GM23248 (cell line): ENCODE measurements at regions not wholly inside any gene's neighbourhood (a gene's known extent, or its start where the extent isn't known, plus 50 kb on each side); places are given as distances from the start of the nearest gene placed in this dataset.

Experiments
- DNase-seq: peaks from one replicate; pipeline ENCODE4 v3.0.0-alpha.2; 2015
- H2AFZ ChIP-seq: fragments of 200-600 bp; sonication (generic); 2 replicates; pipeline ENCODE4 v1.6.1; 2016; ENCODE audit warnings: antibody characterized with exemption
- H3F3A ChIP-seq: fragments of 200-600 bp; sonication (generic); 2 replicates; pipeline ENCODE4 v1.6.1; 2016; ENCODE audit warnings: mild to moderate bottlenecking, antibody characterized with exemption, mixed run types; ENCODE audit not compliant: insufficient read depth
- H3K27ac ChIP-seq: fragments of 200-600 bp; sonication (generic); 2 replicates; pipeline ENCODE4 v1.5.1; 2016; ENCODE audit warnings: mild to moderate bottlenecking
- H3K27me3 ChIP-seq: fragments of 200-600 bp; sonication (generic); replicated peaks from 2 replicates; pipeline ENCODE4 v1.6.1; 2016; ENCODE audit warnings: mild to moderate bottlenecking; ENCODE audit not compliant: insufficient read depth
- H3K36me3 ChIP-seq: fragments of 200-600 bp; sonication (generic); 2 replicates; pipeline ENCODE4 v1.6.1; 2016; ENCODE audit warnings: low read depth, mild to moderate bottlenecking
- H3K4me1 ChIP-seq: fragments of 200-600 bp; sonication (generic); 2 replicates; pipeline ENCODE4 v1.6.1; 2016; ENCODE audit warnings: mild to moderate bottlenecking; ENCODE audit not compliant: insufficient read depth
- H3K4me2 ChIP-seq: fragments of 200-600 bp; sonication (generic); one replicate; pipeline ENCODE4 v1.6.1; 2016; ENCODE audit warnings: mild to moderate bottlenecking; ENCODE audit not compliant: unreplicated experiment
- H3K4me3 ChIP-seq: fragments of 200-600 bp; sonication (generic); 2 replicates; pipeline ENCODE4 v1.5.1; 2016; ENCODE audit warnings: mild to moderate bottlenecking
- H3K79me2 ChIP-seq: fragments of 200-600 bp; sonication (generic); 2 replicates; pipeline ENCODE4 v1.6.1; 2016; ENCODE audit warnings: mild to moderate bottlenecking; ENCODE audit not compliant: insufficient read depth
- H3K9ac ChIP-seq: fragments of 200-600 bp; sonication (generic); 2 replicates; pipeline ENCODE4 v1.6.1; 2016; ENCODE audit warnings: mild to moderate bottlenecking
- H3K9me2 ChIP-seq: fragments of 200-600 bp; sonication (generic); 2 replicates; pipeline ENCODE4 v1.6.1; 2016; ENCODE audit warnings: mixed run types, mild to moderate bottlenecking, moderate library complexity; ENCODE audit not compliant: insufficient read depth
- H3K9me3 ChIP-seq: fragments of 200-600 bp; sonication (generic); one replicate; pipeline ENCODE4 v1.6.1; 2017; ENCODE audit warnings: low read depth
- H4K20me1 ChIP-seq: fragments of 200-600 bp; sonication (generic); 2 replicates; pipeline ENCODE4 v1.6.0; 2016; ENCODE audit not compliant: insufficient read depth
- EZH2 ChIP-seq: fragments of 200-600 bp; sonication (generic); IDR thresholded peaks from 2 replicates; pipeline ENCODE4 v1.6.1; 2018; ENCODE audit warnings: antibody characterized with exemption, mild to moderate bottlenecking; ENCODE audit not compliant: insufficient read depth, poor library complexity, severe bottlenecking
- EZH2phosphoT487 ChIP-seq: fragments of 200-600 bp; sonication (generic); IDR thresholded peaks from 2 replicates; pipeline ENCODE4 v1.6.1; 2018; ENCODE audit warnings: antibody characterized with exemption, moderate library complexity, mild to moderate bottlenecking, low read depth; ENCODE audit not compliant: insufficient read depth
- WGBS, 2 experiments: methylation state at CpG; one replicate each; pipeline ENCODE4 v1.1.6; 2015 to 2017; ENCODE audit warnings: low lambda C conversion rate in 2 of 2, low coverage in 1 of 2; ENCODE audit errors: missing lambda C conversion rate in 2 of 2; 5-methylcytosine and 5-hydroxymethylcytosine counted together
- in situ Hi-C: fragments of 300-500 bp; cut with MboI; formaldehyde crosslinking; loops from 2 replicates; pipeline ENCODE4 v1.15.0; 2020

DNA sequence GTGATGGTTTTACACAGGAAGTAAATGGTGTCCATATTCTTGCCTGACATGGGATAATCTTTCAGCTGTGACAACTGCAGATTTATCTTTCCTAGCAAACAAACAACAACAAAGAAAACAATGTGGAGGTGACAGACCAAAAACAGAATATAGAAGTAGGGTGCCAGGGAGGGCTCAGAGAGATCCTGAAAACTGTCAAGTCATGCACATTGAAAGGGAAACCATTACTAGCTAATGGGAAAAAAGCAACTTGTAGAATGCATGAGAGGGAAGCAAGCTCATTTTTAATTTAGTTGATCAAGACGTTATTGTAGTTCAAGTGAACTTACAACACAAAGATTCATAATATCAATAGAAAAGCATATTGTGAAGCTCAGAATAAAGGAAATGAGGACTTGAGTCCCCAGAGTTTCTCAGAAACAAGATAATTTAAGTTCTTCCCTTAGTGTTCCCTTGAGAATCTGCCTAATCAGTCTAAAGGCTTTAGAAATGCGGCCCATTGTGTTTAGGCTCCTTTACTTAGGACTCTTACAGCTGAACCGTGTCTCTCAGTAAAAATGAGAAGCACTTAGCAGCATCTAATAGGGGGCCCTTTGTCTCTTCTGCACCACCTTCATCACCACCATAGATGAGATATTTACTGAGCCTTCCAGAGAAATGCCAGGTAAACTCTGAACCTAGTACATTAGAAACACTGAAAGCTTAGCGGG, 115.6 kb upstream of the CADPS start:
- no peak overlapping the region for H3K4me3 ChIP-seq
- H4K20me1 ChIP-seq, result no peaks in the 10 kb centered on the region
- in situ Hi-C loops, result no loop called here
- H3K9ac ChIP-seq, result no peak overlapping the region
- no peak for TF ChIP-seq EZH2
- H3K4me1 ChIP-seq, result no peaks in the 10 kb centered on the region
- no peaks in the 10 kb centered on the region for H3K36me3 ChIP-seq
- no peaks in the 10 kb centered on the region for H3K79me2 ChIP-seq
- H2AFZ ChIP-seq, result no peak overlapping the region
- H3K4me2 ChIP-seq, result no peak overlapping the region
- no peak overlapping the region for H3K27ac ChIP-seq
- H3F3A ChIP-seq, result no peaks in the 10 kb centered on the region
- 53 to 58% methylated on average over 4 of the region's 4 CpGs for WGBS, 2 experiments
- H3K27me3 ChIP-seq, result no peaks in the 10 kb centered on the region
- no peak for DNase-seq
- H3K9me2 ChIP-seq, result no peaks in the 10 kb centered on the region
- H3K9me3 ChIP-seq, result no peaks in the 10 kb centered on the region

- 41 to 56% methylated on average over 1 of the region's 1 CpG for whole genome bisulfite sequencing, 2 experiments
- no peak overlapping the region for H2AFZ ChIP-seq
- no peaks in the 10 kb centered on the region for H3K4me1 ChIP-seq
- no peak overlapping the region for H3K9ac ChIP-seq
- H4K20me1 ChIP-seq, result no peaks in the 10 kb centered on the region
- no peaks in the 10 kb centered on the region for H3K9me2 ChIP-seq
- no peak overlapping the region for H3K4me3 ChIP-seq
- no peak for DNase-seq
- no peaks in the 10 kb centered on the region for H3K9me3 ChIP-seq
- in situ Hi-C loops, result no loop called here
- no peaks in the 10 kb centered on the region for H3K79me2 ChIP-seq
- no peak overlapping the region for H3K27ac ChIP-seq
- no peaks in the 10 kb centered on the region for H3F3A ChIP-seq
- H3K36me3 ChIP-seq, result no peaks in the 10 kb centered on the region
- TF ChIP-seq EZH2phosphoT487 (no peak), EZH2 (no peak)
- no peak overlapping the region for H3K4me2 ChIP-seq
- no peaks in the 10 kb centered on the region for H3K27me3 ChIP-seq
These were observed 117.3 kb upstream of the CADPS start for GRCh38 chr3:62992520-62992919.

- Histone ChIP-seq H3K27me3 (no peaks in the 10 kb centered on the region), H3K4me1 (no peaks in the 10 kb centered on the region), H3F3A (no peaks in the 10 kb centered on the region), H4K20me1 (no peaks in the 10 kb centered on the region), H3K36me3 (no peaks in the 10 kb centered on the region), H3K79me2 (no peaks in the 10 kb centered on the region), H3K4me3 (no peak overlapping the region), H2AFZ (no peak overlapping the region), H3K9ac (no peak overlapping the region), H3K27ac (no peak overlapping the region), H3K9me2 (no peaks in the 10 kb centered on the region), H3K4me2 (no peak overlapping the region), H3K9me3 (no peaks in the 10 kb centered on the region)
- DNase-seq, result no peak
- 64 to 71% methylated on average over 3 of the region's 3 CpGs for WGBS, 2 experiments
- in situ Hi-C loops, result no loop called here
- TF ChIP-seq EZH2phosphoT487 (no peak), EZH2 (no peak)
These were observed 119.9 kb upstream of the CADPS start for GRCh38 chr3:62995119-62995518.

DNA sequence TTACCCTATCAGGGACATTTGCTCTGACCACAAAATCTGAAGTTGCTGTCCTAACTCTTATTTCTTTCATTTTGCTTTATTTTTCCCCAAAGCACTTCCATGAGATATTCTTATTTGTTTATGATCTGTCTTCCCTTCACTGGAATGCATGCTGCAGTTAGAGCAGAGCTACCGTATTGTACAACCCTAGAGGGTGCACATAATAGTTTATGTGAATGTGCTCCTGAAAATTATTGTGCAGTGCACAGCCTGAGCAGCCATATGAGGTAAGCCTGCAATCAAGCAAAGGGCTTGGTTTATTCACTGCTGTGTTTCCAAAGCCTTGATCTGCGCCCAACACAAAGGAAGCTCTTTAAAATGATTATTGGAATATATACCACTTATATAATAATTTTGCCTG, 120.3 kb upstream of the CADPS start:
- Histone ChIP-seq H3K9me2 (no peaks in the 10 kb centered on the region), H3K36me3 (no peaks in the 10 kb centered on the region), H3K9ac (no peak overlapping the region), H3K4me1 (no peaks in the 10 kb centered on the region), H3K9me3 (no peaks in the 10 kb centered on the region), H3K4me3 (no peak overlapping the region), H2AFZ (no peak overlapping the region), H4K20me1 (no peaks in the 10 kb centered on the region), H3K27me3 (no peaks in the 10 kb centered on the region), H3K79me2 (no peaks in the 10 kb centered on the region), H3F3A (no peaks in the 10 kb centered on the region), H3K4me2 (no peak overlapping the region), H3K27ac (no peak overlapping the region)
- WGBS, 2 experiments, result 70 to 73% methylated on average over 2 of the region's 2 CpGs
- TF ChIP-seq EZH2phosphoT487 (no peak), EZH2 (no peak)
- in situ Hi-C loops, result no loop called here
- no peak for DNase-seq

GRCh38 chr3:62997369-62997768, 122.2 kb upstream of the CADPS start:
- no peaks in the 10 kb centered on the region for H3K79me2 ChIP-seq
- TF ChIP-seq EZH2phosphoT487, result no peak
- TF ChIP-seq EZH2, result no peak
- H3F3A ChIP-seq, result no peaks in the 10 kb centered on the region
- H3K36me3 ChIP-seq, result no peaks in the 10 kb centered on the region
- no peaks in the 10 kb centered on the region for H3K4me1 ChIP-seq
- H3K4me3 ChIP-seq, result no peak overlapping the region
- in situ Hi-C loops, result no loop called here
- H3K27me3 ChIP-seq, result no peaks in the 10 kb centered on the region
- H2AFZ ChIP-seq, result no peak overlapping the region
- no peak overlapping the region for H3K27ac ChIP-seq
- no peak overlapping the region for H3K4me2 ChIP-seq
- no peak for DNase-seq
- H4K20me1 ChIP-seq, result no peaks in the 10 kb centered on the region
- WGBS, 2 experiments, result 81 to 84% methylated on average over 2 of the region's 2 CpGs
- no peaks in the 10 kb centered on the region for H3K9me2 ChIP-seq
- no peaks in the 10 kb centered on the region for H3K9me3 ChIP-seq
- H3K9ac ChIP-seq, result no peak overlapping the region
